HG03565 (cell line): ENCODE measurements at regions not wholly inside any gene's neighbourhood (a gene's known extent, or its start where the extent isn't known, plus 50 kb on each side); places are given as distances from the start of the nearest gene placed in this dataset.

Source experiments
- ATAC-seq: cut with Tn5 transposase; IDR thresholded peaks from one replicate; pipeline ENCODE4 v1.9.1; 2021; ENCODE audit warnings: mild to moderate bottlenecking, moderate library complexity; ENCODE audit not compliant: unreplicated experiment

- no peak for ATAC-seq
Measured at GRCh38 chr6:14912226-14912625, 333.6 kb upstream of the JARID2 start.

GRCh38 chr6:14912706-14913105, 333.2 kb upstream of the JARID2 start:
- no peak for ATAC-seq

- no peak for ATAC-seq
Measured at GRCh38 chr6:14913931-14914330, 331.9 kb upstream of the JARID2 start.

GRCh38 chr6:14915888-14916832, 329.7 kb upstream of the JARID2 start:
- no peak for ATAC-seq

GRCh38 chr6:14917109-14917910, 328.6 kb upstream of the JARID2 start:
- ATAC-seq, result no peak

GRCh38 chr6:14918200-14918907, 327.5 kb upstream of the JARID2 start:
- ATAC-seq, result no peak

- no peak for ATAC-seq
Measured at GRCh38 chr6:14919038-14919670, 326.7 kb upstream of the JARID2 start.

- ATAC-seq, result no peak
Measured at GRCh38 chr6:14920276-14920675, 325.6 kb upstream of the JARID2 start.

- ATAC-seq, result no peak
Measured at GRCh38 chr6:14921170-14921569, 324.7 kb upstream of the JARID2 start.

- no peak for ATAC-seq
Measured at GRCh38 chr6:14921878-14922671, 323.8 kb upstream of the JARID2 start.

GRCh38 chr6:14922706-14923460, 323.0 kb upstream of the JARID2 start:
- no peak for ATAC-seq

GRCh38 chr6:14924126-14925024, 321.5 kb upstream of the JARID2 start:
- no peak for ATAC-seq

GRCh38 chr6:14925025-14925698, 320.7 kb upstream of the JARID2 start:
- no peak for ATAC-seq

GRCh38 chr6:14925699-14926026, 320.2 kb upstream of the JARID2 start:
- ATAC-seq, result no peak

GRCh38 chr6:14927398-14927797, 318.5 kb upstream of the JARID2 start:
- ATAC-seq, result no peak

GRCh38 chr6:14929291-14929690, 316.6 kb upstream of the JARID2 start:
- no peak for ATAC-seq

GRCh38 chr6:14930366-14930989, 315.4 kb upstream of the JARID2 start:
- ATAC-seq, result no peak
